ENCODE measurements at regions not wholly inside any gene's neighbourhood (a gene's known extent, or its start where the extent isn't known, plus 50 kb on each side); places are given as distances from the start of the nearest gene placed in this dataset.

DNA sequence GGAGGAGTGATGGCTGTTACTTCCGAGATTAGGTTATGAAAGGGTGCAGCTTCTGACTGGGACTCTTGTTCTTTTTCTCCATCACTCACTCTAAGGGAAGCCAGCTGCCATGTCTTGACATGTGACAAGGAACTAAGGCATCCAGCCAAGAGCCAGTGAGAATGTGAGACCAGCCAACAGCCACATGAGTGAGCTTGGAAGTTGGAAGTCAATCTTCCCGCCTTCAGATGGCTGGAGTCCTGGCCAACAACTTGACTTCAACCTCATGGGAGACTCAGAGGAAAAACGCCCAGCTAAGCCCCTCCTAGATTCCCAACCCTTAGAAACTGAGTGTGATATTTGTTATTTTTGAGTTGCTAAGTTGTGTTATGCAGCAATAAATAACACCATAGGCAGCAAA is 201.1 kb downstream of the SNX18 start:
- TF ChIP-seq, protein P1, sequence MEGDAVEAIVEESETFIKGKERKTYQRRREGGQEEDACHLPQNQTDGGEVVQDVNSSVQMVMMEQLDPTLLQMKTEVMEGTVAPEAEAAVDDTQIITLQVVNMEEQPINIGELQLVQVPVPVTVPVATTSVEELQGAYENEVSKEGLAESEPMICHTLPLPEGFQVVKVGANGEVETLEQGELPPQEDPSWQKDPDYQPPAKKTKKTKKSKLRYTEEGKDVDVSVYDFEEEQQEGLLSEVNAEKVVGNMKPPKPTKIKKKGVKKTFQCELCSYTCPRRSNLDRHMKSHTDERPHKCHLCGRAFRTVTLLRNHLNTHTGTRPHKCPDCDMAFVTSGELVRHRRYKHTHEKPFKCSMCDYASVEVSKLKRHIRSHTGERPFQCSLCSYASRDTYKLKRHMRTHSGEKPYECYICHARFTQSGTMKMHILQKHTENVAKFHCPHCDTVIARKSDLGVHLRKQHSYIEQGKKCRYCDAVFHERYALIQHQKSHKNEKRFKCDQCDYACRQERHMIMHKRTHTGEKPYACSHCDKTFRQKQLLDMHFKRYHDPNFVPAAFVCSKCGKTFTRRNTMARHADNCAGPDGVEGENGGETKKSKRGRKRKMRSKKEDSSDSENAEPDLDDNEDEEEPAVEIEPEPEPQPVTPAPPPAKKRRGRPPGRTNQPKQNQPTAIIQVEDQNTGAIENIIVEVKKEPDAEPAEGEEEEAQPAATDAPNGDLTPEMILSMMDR (conservative IDR thresholded peaks at IDR 0.05; ENCODE audit: low read depth, low read length): no peak
- no peak for DNase-seq (ENCODE audit: low read depth)
- no peak overlapping the region for H3K4me3 ChIP-seq (ENCODE audit: low read length)

- no peak for DNase-seq (ENCODE audit: low read depth)
- TF ChIP-seq, protein P1 (conservative IDR thresholded peaks at IDR 0.05; ENCODE audit: low read depth, low read length): no peak
- no peak overlapping the region for H3K4me3 ChIP-seq (ENCODE audit: low read length)
Observed at GRCh38 chr5:54717870-54718269, 200.3 kb downstream of the SNX18 start.

GRCh38 chr5:54717459-54717858 is 199.9 kb downstream of the SNX18 start:
- TF ChIP-seq, protein P1 (conservative IDR thresholded peaks at IDR 0.05; ENCODE audit: low read depth, low read length): no peak
- no peak for DNase-seq (ENCODE audit: low read depth)
- no peak overlapping the region for H3K4me3 ChIP-seq (ENCODE audit: low read length)

- TF ChIP-seq, protein P1 (conservative IDR thresholded peaks at IDR 0.05; ENCODE audit: low read depth, low read length): no peak
- no peak for DNase-seq (ENCODE audit: low read depth)
- H3K4me3 ChIP-seq (ENCODE audit: low read length): no peak overlapping the region
Observed at GRCh38 chr5:54713923-54714581, 196.5 kb downstream of the SNX18 start.

- H3K4me3 ChIP-seq (ENCODE audit: low read length): no peak overlapping the region
- no peak for DNase-seq (ENCODE audit: low read depth)
- TF ChIP-seq, protein P1 (conservative IDR thresholded peaks at IDR 0.05; ENCODE audit: low read depth, low read length): no peak
Observed at GRCh38 chr5:54709096-54709495, 191.5 kb downstream of the SNX18 start.

- no peak for DNase-seq (ENCODE audit: low read depth)
- TF ChIP-seq, protein P1 (conservative IDR thresholded peaks at IDR 0.05; ENCODE audit: low read depth, low read length): no peak
- no peak overlapping the region for H3K4me3 ChIP-seq (ENCODE audit: low read length)
Observed at GRCh38 chr5:54707841-54708240, 190.3 kb downstream of the SNX18 start.

DNA sequence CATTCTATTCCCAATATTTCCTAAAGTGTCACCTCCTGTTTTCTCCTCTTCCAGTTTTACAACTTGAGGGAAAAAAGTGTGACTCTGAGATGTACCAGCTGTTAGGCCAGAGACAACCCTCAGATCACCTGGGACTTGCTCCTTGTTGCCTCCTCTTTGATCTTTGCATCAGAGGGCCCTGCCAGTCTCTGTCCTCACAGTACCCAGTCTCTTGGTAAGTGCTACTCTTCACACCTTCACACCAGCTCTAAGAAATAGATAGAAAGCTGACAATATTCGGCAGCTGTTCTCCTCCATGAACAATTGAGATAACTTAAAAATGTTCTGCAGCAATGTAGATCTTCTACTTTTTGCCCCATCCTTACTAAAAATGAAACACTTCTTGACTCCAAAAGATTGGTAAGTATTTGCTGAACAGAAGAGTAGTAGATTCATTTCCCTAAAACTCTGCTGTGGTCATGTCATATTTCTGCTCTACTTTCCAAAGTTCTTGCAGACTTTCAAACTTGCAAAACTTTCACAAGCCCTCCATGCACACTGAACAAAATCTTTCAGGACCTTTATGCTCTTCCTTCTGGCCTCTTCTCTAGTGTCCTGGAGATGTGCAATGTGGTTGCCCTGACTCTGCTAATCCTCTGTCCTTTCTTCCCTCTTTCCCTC is 188.6 kb downstream of the SNX18 start:
- TF ChIP-seq, protein P1 (conservative IDR thresholded peaks at IDR 0.05; ENCODE audit: low read depth, low read length): no peak
- H3K4me3 ChIP-seq (ENCODE audit: low read length): no peak overlapping the region
- DNase-seq (ENCODE audit: low read depth): no peak

All from retinal pigment epithelial cell (primary cell).